T-helper 17 cell (primary cell): ENCODE measurements at regions not wholly inside any gene's neighbourhood (a gene's known extent, or its start where the extent isn't known, plus 50 kb on each side); places are given as distances from the start of the nearest gene placed in this dataset.

Source experiments
- ATAC-seq: fragments of 150-1000 bp; cut with Tn5 transposase; 2 replicates; pipeline ENCODE4 v1.10.0; 2021; ENCODE audit warnings: mild to moderate bottlenecking, moderate library complexity
- DNase-seq, 3 donors: peaks; one replicate each; pipeline versions ENCODE4 v3.0.0 to v3.0.0-alpha.2; 2020 to 2021
- H3K9me3 ChIP-seq: one replicate; pipeline ENCODE4 v1.7.0; 2013; ENCODE audit warnings: low read length, mild to moderate bottlenecking; ENCODE audit not compliant: control insufficient read depth, poor library complexity, severe bottlenecking
- H3K27ac Mint-ChIP-seq: one replicate; pipeline ENCODE4 v1.8.0; 2022; ENCODE audit warnings: mild to moderate bottlenecking, moderate library complexity, mixed read lengths
- H3K27me3 Mint-ChIP-seq: one replicate; pipeline ENCODE4 v1.8.0; 2022; ENCODE audit warnings: mixed read lengths
- H3K36me3 Mint-ChIP-seq: one replicate; pipeline ENCODE4 v1.8.0; 2022; ENCODE audit warnings: low read depth, mixed read lengths
- H3K4me1 Mint-ChIP-seq: one replicate; pipeline ENCODE4 v1.8.0; 2022; ENCODE audit warnings: mild to moderate bottlenecking, mixed read lengths
- H3K4me3 Mint-ChIP-seq: one replicate; pipeline ENCODE4 v1.8.0; 2022; ENCODE audit warnings: mild to moderate bottlenecking, moderate library complexity, mixed read lengths

DNA sequence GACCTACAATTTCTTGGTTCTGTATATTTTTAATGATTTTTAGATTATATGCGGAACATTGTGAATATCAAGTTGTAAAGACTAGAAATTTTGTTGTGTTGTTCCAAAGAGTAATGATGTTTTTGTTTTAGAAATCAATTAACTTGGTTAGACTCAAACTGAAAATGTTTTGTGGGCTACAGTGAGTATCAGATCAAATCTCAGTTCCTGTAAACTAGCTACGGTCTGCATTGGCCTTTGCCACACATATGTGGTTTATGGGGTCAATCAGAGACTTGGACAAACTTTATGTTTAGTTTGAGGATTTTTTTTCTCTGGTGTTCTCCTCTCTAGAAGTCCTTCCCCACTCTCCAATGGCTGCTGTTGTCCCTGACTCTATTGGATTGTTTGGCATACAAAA is 308.0 kb upstream of the THRB start:
- no peak for ATAC-seq
- no peaks in the 10 kb centered on the region for H3K9me3 ChIP-seq
- Mint-ChIP-seq H3K27ac (no peak overlapping the region), H3K4me3 (no peak overlapping the region), H3K36me3 (no peaks in the 10 kb centered on the region), H3K27me3 (no peaks in the 10 kb centered on the region), H3K4me1 (no peaks in the 10 kb centered on the region)
- DNase-seq, result no peak

GRCh38 chr3:24804095-24804494 is 309.4 kb upstream of the THRB start:
- H3K9me3 ChIP-seq, result no peaks in the 10 kb centered on the region
- ATAC-seq (no peak), DNase-seq (no peak)
- H3K4me3 Mint-ChIP-seq, result no peak overlapping the region
- no peak overlapping the region for H3K27ac Mint-ChIP-seq
- no peaks in the 10 kb centered on the region for H3K4me1 Mint-ChIP-seq
- no peaks in the 10 kb centered on the region for H3K36me3 Mint-ChIP-seq
- H3K27me3 Mint-ChIP-seq, result no peaks in the 10 kb centered on the region

DNA sequence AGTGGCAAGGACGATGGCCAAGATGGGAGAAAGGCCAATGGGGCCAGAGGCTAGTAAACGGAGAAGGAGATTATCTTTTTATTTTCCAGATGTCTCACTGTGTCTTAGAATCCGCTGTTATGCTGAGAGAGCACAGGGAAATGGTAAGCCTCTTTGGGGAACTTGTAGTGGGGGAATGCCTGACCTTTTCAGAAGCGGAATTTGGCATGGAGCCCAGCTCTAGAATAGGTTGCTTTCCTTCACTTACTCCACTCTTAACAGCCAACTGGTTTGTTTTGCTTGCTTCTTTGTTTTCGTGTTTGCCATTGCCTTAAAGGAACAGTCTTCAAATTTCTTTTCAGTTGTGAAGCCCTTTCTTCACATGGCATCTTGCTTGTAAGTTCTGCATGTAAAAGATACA is 316.2 kb upstream of the THRB start:
- DNase-seq (no peak), ATAC-seq (no peak)
- Mint-ChIP-seq H3K4me3 (no peak overlapping the region), H3K27ac (no peak overlapping the region), H3K4me1 (no peaks in the 10 kb centered on the region), H3K36me3 (no peaks in the 10 kb centered on the region), H3K27me3 (no peaks in the 10 kb centered on the region)
- no peaks in the 10 kb centered on the region for H3K9me3 ChIP-seq

- no peaks in the 10 kb centered on the region for H3K9me3 ChIP-seq
- no peak for ATAC-seq
- H3K27ac Mint-ChIP-seq, result no peak overlapping the region
- no peak for DNase-seq
- no peaks in the 10 kb centered on the region for H3K4me1 Mint-ChIP-seq
- H3K4me3 Mint-ChIP-seq, result no peak overlapping the region
- no peaks in the 10 kb centered on the region for H3K27me3 Mint-ChIP-seq
- H3K36me3 Mint-ChIP-seq, result no peaks in the 10 kb centered on the region
These were observed 317.5 kb upstream of the THRB start for GRCh38 chr3:24812116-24812515.

GRCh38 chr3:24818055-24818454 is 323.4 kb upstream of the THRB start:
- no peak for DNase-seq
- no peak for ATAC-seq
- Mint-ChIP-seq H3K27me3 (no peaks in the 10 kb centered on the region), H3K4me3 (no peak overlapping the region), H3K36me3 (no peaks in the 10 kb centered on the region), H3K4me1 (no peaks in the 10 kb centered on the region), H3K27ac (no peak overlapping the region)
- H3K9me3 ChIP-seq, result no peaks in the 10 kb centered on the region

- no peak for ATAC-seq
- no peak for DNase-seq
- no peaks in the 10 kb centered on the region for H3K36me3 Mint-ChIP-seq
These were observed 333.4 kb upstream of the THRB start for GRCh38 chr3:24828011-24828410.

GRCh38 chr3:24828551-24828950 is 333.9 kb upstream of the THRB start:
- no peak for ATAC-seq
- DNase-seq, result no peak
- H3K36me3 Mint-ChIP-seq, result no peaks in the 10 kb centered on the region
- no peaks in the 10 kb centered on the region for H3K9me3 ChIP-seq
- H3K4me3 Mint-ChIP-seq, result no peak overlapping the region
- peaks cover 19% of the 10 kb centered on the region for H3K27me3 Mint-ChIP-seq
- no peak overlapping the region for H3K27ac Mint-ChIP-seq
- H3K4me1 Mint-ChIP-seq, result no peaks in the 10 kb centered on the region

More at GRCh38 chr3:24828011-24828410, 333.4 kb upstream of the THRB start:
- H3K9me3 ChIP-seq, result no peaks in the 10 kb centered on the region
- no peaks in the 10 kb centered on the region for H3K4me1 Mint-ChIP-seq
- no peak overlapping the region for H3K4me3 Mint-ChIP-seq
- peaks cover 19% of the 10 kb centered on the region for H3K27me3 Mint-ChIP-seq
- no peak overlapping the region for H3K27ac Mint-ChIP-seq

DNA sequence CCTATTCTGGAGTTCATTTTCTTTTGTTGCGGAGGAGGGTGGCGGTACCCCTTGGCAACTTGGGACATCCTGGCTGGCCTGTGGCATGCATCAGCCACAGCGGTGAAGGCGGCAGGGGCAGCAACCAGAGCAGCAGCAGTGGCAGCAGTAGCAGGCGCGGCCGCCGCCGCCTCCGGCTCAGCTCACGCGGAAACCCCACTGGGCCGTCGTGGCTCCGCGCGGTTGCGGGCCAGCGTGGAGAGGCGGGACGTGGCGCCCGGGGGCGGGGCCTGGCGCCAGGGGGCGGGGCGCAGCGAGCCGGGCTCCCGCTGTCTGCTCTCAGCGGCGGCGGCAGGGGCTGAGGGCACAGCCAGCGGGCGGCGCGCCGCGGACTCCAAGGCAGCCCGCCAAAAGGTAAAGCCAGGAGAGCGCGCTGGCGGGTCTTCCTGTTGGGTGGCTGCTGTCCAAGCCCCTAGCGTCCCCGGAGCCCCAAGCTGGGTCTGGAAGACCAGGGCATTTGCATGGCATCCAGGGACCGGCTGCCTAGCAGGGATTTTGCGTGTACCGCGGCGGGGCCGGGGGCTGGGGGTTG is 334.4 kb upstream of the THRB start:
- H3K27ac Mint-ChIP-seq, result no peak overlapping the region
- H3K4me1 Mint-ChIP-seq, result no peaks in the 10 kb centered on the region
- no peak overlapping the region for H3K4me3 Mint-ChIP-seq
- no peaks in the 10 kb centered on the region for H3K36me3 Mint-ChIP-seq
- no peak for DNase-seq
- H3K9me3 ChIP-seq, result no peaks in the 10 kb centered on the region
- H3K27me3 Mint-ChIP-seq, result peaks cover 19% of the 10 kb centered on the region
- ATAC-seq, result no peak

DNA sequence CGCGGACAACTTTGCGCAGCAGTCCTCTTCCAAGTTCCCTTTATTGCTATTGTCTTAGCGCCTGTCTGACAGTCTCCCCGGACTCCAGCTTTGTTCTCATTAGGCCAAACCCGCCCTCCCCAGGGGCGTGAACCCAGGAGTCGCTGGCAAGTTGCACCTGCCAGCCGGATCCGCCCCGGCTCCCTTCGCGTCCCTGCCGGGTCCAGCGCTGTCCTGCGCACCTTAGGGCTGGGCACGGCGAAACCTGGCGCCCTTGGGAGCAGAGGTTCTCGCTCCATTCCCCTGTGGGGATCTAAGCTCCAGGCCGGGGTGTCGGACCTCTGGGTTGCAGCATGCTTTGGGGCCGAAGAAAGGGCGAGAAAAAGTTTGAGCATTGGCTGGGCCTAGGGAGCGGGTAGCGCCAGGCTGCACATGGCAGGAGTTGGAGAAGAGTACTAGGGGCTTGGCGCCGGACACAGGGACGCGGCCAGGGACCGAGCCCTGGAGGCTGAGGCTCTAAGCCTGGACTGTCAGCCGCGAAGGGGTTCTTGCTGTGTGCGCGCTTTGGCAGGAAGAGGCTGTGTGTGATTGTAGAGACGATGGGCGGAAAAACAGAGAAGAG is 335.1 kb upstream of the THRB start:
- ATAC-seq (no peak), DNase-seq (no peak)
- Mint-ChIP-seq H3K27ac (no peak overlapping the region), H3K27me3 (peaks cover 19% of the 10 kb centered on the region), H3K4me1 (no peaks in the 10 kb centered on the region), H3K4me3 (no peak overlapping the region), H3K36me3 (no peaks in the 10 kb centered on the region)
- no peaks in the 10 kb centered on the region for H3K9me3 ChIP-seq

DNA sequence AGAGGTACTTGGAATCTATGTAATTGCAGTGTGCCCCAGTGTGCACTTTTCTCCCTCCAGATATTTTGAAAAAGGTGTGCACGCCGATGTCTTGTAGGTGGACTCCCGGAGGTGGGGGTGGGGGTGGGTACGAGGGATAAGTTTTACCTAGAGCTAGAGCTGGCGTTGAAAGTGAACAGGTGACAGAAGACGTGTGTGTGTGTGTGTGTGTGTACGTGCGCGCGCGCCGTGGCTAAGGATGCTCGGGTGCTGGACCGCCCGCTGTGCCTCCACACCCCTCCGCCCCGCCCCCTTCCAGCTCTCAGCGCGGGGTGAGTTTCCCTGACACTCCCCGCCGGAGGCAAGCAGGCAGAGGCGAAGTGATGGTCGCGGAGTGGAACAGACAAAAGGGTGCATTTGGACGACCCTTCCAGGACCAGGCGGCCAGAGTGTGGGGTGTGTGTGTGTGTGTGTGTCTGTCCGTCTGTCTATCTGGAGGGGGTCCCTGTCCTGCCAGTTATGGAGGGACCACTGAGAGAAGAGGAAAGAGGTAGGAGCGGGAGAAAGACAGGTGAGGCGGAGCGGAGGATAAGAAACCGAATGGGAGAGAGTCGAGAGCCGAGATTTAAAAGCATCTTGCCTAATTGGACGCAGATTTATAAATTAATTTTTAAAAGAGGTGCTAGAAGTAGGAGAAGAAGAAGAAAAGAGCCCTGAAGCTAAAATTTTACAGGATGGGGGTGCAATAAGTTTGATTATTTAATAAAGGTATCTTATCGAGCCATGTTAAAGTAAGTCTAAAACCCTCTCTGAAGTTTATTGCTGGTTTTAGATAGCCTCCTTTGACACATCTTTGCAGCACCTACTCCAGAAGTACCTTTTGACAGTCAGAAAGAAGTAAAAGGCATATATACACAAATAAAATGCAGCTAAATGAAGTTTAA is 335.8 kb upstream of the THRB start:
- no peak for DNase-seq
- Mint-ChIP-seq H3K4me1 (no peaks in the 10 kb centered on the region), H3K36me3 (no peaks in the 10 kb centered on the region), H3K27ac (no peak overlapping the region), H3K27me3 (peaks cover 19% of the 10 kb centered on the region), H3K4me3 (no peak overlapping the region)
- no peaks in the 10 kb centered on the region for H3K9me3 ChIP-seq
- ATAC-seq, result no peak

DNA sequence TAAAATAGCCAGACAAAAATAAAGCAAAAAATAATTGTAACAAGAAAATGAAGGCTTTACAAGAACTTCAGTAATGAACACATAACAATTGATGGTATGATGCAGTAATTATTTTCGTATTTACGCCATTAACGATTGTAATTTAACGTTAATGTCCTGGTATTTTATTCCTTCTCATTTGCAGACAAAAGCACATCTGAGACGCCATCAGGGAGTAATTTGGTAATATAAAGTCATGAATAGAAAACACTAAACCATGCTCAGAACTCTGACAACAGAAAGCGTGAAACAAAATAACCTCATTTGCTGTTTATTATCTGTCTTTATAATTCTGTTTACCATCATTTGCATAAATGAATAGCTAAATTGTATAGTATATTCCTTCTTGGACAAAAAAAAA is 336.6 kb upstream of the THRB start:
- Mint-ChIP-seq H3K27ac (no peak overlapping the region), H3K4me3 (no peak overlapping the region), H3K4me1 (no peaks in the 10 kb centered on the region), H3K36me3 (no peaks in the 10 kb centered on the region), H3K27me3 (peaks cover 19% of the 10 kb centered on the region)
- ATAC-seq (no peak), DNase-seq (no peak)
- no peaks in the 10 kb centered on the region for H3K9me3 ChIP-seq

- ATAC-seq (no peak), DNase-seq (no peak)
- H3K4me3 Mint-ChIP-seq, result no peak overlapping the region
- H3K9me3 ChIP-seq, result no peaks in the 10 kb centered on the region
- peaks cover 19% of the 10 kb centered on the region for H3K27me3 Mint-ChIP-seq
- H3K36me3 Mint-ChIP-seq, result no peaks in the 10 kb centered on the region
- no peak overlapping the region for H3K27ac Mint-ChIP-seq
- H3K4me1 Mint-ChIP-seq, result no peaks in the 10 kb centered on the region
These were observed 338.2 kb upstream of the THRB start for GRCh38 chr3:24832891-24833290.

DNA sequence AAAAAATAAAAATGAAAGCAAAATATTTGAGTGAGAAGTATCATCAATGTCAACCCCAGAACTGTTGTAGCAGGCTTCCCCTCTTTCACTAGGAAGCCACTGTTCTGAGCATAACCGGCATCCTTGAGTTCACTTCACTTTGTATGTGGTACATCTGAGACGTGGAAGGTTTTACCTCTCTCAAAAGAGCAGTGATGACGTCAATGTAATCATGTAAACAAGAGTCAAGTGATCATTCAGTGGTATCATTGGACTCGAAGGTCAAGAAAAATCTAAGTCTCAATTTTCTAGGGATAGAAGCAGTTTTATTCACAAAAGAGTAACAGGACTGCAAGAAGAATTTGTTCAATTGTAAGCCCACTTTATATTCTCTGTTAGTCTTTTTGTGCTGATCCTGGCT is 339.8 kb upstream of the THRB start:
- no peaks in the 10 kb centered on the region for H3K4me1 Mint-ChIP-seq
- ATAC-seq, result no peak
- H3K36me3 Mint-ChIP-seq, result no peaks in the 10 kb centered on the region
- H3K27ac Mint-ChIP-seq, result no peak overlapping the region
- DNase-seq, result no peak
- H3K4me3 Mint-ChIP-seq, result no peak overlapping the region
- no peaks in the 10 kb centered on the region for H3K9me3 ChIP-seq
- peaks cover 11% of the 10 kb centered on the region for H3K27me3 Mint-ChIP-seq
